AG04449 (cell line): ENCODE measurements at regions not wholly inside any gene's neighbourhood (a gene's known extent, or its start where the extent isn't known, plus 50 kb on each side); places are given as distances from the start of the nearest gene placed in this dataset.

ENCODE experiments used
- CTCF ChIA-PET: fragments of 350-600 bp; formaldehyde crosslinking; extraction: SDS; loops from one replicate; lab custom pipeline; 2021; ENCODE audit warnings: antibody characterized with exemption; lab: Yijun Ruan, JAX
- POLR2A ChIA-PET: fragments of 400-600, 350-600 bp; formaldehyde crosslinking; extraction: SDS; loops from one replicate; lab custom pipeline; 2020; ENCODE audit warnings: antibody characterized with exemption, inconsistent platforms; lab: Yijun Ruan, JAX
- DNase-seq: peaks from one replicate; pipeline ENCODE4 v3.0.0-alpha.2; 2010; ENCODE audit warnings: low read depth, low spot score
- H3K4me3 ChIP-seq: 2 replicates; pipeline ENCODE4 v1.5.1; 2011; ENCODE audit warnings: low read depth, mild to moderate bottlenecking, control low read depth, low read length
- TF ChIP-seq, protein P1 (sequence below): IDR thresholded peaks from one replicate; pipeline ENCODE4 v1.5.1; 2011; ENCODE audit warnings: mild to moderate bottlenecking, moderate library complexity, low read length, control low read depth, inconsistent platforms; ENCODE audit not compliant: insufficient read depth; ENCODE audit errors: missing control alignments

DNA sequence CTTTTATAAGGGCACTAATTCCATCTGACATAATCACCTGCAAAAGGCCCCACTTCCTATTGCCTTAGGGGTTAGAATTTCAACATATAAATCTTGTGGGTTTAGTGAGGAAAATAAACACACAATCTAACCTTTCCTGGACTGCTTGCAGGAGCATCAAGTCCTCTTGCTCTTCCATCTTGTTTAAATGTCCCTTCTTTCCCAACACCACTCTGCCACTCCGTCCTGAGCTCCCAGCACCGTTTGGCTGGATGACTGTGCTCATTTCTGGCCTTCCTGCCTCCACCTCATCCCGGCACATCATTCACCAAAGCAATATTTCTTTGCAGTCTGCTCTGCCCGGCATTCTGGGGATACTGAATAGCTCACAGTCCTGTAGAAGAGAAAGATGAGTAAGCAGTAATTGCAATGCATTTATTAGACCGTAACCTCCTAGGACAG is 247.8 kb downstream of the BCL2 start:
- no peak for DNase-seq
- ChIA-PET POLR2A (no interaction called here), CTCF (no interaction called here)
- no peak overlapping the region for H3K4me3 ChIP-seq
- TF ChIP-seq, protein P1, sequence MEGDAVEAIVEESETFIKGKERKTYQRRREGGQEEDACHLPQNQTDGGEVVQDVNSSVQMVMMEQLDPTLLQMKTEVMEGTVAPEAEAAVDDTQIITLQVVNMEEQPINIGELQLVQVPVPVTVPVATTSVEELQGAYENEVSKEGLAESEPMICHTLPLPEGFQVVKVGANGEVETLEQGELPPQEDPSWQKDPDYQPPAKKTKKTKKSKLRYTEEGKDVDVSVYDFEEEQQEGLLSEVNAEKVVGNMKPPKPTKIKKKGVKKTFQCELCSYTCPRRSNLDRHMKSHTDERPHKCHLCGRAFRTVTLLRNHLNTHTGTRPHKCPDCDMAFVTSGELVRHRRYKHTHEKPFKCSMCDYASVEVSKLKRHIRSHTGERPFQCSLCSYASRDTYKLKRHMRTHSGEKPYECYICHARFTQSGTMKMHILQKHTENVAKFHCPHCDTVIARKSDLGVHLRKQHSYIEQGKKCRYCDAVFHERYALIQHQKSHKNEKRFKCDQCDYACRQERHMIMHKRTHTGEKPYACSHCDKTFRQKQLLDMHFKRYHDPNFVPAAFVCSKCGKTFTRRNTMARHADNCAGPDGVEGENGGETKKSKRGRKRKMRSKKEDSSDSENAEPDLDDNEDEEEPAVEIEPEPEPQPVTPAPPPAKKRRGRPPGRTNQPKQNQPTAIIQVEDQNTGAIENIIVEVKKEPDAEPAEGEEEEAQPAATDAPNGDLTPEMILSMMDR = no peak

DNA sequence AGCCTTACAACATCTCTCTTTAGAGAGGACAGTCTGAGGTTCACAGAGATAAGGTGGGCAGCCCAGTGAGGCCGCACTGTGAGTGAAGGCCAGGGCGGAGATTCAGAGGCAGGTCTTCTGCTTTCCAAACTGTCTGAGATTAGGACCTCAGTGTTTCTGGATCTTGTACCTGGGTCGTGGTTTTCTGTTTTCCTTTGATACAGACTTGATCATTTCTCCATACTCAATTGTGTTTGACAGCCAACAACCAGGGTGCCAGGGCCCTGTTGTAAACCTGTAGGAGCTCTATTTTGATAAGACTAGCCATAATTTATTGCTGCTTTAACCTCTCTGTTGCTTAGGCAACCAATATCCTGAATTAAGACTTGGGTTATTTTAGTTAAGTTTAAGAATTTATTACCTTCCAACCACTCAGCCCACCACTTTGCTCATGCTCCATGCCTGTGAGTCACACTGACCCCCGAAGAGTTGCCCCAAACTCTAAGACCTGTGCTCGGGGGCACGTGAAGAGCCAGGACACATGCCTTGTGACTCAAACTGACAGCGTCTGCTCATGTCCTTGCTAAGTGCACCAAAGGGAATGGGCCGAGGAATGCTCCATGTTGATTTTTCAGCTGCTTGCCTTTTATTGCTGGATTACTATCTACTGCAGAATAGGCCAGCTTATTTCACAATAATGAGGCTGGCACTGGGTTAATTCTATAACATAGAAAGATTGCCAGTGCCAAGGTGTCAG is 248.6 kb downstream of the BCL2 start:
- DNase-seq = no peak
- POLR2A ChIA-PET = no interaction called here
- TF ChIP-seq, protein P1 = no peak
- H3K4me3 ChIP-seq = no peak overlapping the region
- CTCF ChIA-PET = no interaction called here

DNA sequence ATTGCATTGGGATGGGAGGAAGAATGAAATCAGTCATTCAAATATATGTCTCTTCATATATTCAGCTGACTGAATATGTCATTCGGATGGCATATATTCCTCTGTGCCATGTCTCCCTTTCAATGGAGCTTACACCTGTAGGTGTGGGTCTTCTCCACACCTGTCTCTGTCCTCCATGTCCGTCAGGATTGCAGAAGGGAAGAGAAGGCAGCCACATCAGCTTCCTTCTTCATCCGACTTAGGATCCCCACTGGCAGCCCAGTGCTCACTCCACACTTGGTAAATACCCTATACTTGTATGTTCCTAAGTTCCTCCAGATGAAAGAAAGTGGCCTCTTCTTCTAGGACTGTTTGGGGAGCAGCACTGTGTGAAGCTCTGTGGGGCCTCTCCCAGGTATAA is 250.1 kb downstream of the BCL2 start:
- ChIA-PET CTCF (no interaction called here), POLR2A (no interaction called here)
- TF ChIP-seq, protein P1 = no peak
- DNase-seq = no peak
- no peak overlapping the region for H3K4me3 ChIP-seq

DNA sequence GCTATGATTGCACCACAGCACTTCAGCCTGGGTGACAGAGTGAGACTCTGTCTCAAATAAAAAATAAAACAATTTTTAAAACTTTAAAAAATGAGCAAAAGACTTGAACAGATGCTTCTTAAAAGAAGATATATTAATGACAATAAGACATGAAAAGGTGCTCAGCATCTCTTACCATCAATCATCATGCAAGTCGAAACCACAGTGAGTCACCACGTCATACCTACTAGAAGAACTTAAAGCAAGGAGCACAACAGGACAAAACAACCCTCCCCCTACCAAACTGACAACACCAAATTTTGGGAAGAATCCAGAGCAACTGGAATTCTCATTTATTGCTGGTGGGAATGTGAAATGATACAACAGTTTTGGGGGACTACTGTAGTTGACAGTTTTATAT is 251.6 kb downstream of the BCL2 start:
- POLR2A ChIA-PET = no interaction called here
- H3K4me3 ChIP-seq = no peak overlapping the region
- CTCF ChIA-PET = no interaction called here
- TF ChIP-seq, protein P1 = no peak
- no peak for DNase-seq

DNA sequence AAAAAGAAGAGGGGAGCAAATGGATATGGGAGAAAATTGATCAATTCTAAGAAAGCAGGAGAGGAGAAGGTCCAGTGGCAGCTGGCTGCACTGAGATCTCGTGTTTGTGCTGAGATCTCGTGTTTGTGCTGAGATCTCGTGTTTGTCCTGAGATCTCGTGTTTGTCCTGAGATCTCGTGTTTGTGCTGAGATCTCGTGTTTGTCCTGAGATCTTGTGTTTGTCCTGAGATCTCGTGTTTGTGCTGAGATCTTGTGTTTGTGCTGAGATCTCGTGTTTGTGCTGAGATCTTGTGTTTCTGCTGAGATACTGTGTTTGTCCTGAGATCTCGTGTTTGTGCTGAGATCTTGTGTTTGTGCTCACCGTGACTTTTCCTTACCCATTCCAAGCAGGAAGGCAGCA is 254.4 kb downstream of the BCL2 start:
- ChIA-PET CTCF (interaction anchor here (0.7 kb wide), 1 partner anchor 16 kb away, joined by 3 read pairs; no protein-coding TSS in a partner anchor), POLR2A (no interaction called here)
- H3K4me3 ChIP-seq = no peak overlapping the region
- DNase-seq = no peak
- TF ChIP-seq, protein P1 = no peak

DNA sequence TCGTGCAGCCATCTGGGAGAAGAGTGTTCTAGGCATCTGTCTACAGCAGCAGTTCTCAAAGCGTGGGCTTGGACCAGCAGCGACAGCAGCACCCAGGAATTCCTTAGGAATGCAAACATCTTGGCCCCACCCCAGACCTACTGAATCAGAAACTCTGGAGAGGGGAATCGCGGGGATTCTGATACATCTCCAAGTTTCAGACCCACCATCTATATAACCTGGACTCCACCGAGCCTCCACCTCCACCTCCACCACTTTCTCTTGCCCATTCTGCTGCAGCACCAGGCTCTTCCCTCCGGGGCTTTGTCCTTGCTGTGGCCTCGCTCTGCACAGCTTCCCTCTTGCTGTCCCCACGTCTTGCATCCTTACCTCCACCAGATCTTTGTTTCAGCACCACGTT is 256.4 kb downstream of the BCL2 start:
- H3K4me3 ChIP-seq = no peak overlapping the region
- CTCF ChIA-PET = no interaction called here
- DNase-seq = no peak
- TF ChIP-seq, protein P1 = no peak
- POLR2A ChIA-PET = no interaction called here
